OCI-LY7 (cell line): ENCODE measurements at regions not wholly inside any gene's neighbourhood (a gene's known extent, or its start where the extent isn't known, plus 50 kb on each side); places are given as distances from the start of the nearest gene placed in this dataset.

Experiments
- BruUV-seq: library from RNA; stranded (reverse); fragments of 400-500 nt; replicated peaks from 2 replicates; lab custom pipeline; 2021; lab: Mats Ljungman, UMichigan
- CTCF ChIA-PET: fragments of 300-600 bp; sonication (Branson Sonifier 250); formaldehyde crosslinking; loops from one replicate; lab custom pipeline; 2022; ENCODE audit warnings: antibody characterized with exemption; ENCODE audit not compliant: unreplicated experiment; lab: Charles Lee
- POLR2A ChIA-PET: fragments of 300-600 bp; sonication (Branson Sonifier 250); formaldehyde crosslinking; loops from one replicate; lab custom pipeline; 2022; ENCODE audit warnings: antibody characterized with exemption; lab: Charles Lee
- DNase-seq: peaks from one replicate; pipeline ENCODE4 v3.0.0-alpha.2; 2015; ENCODE audit warnings: low spot score
- H2AFZ ChIP-seq: fragments of 200-600 bp; sonication (generic), shearing (Covaris generic); 2 replicates; pipeline ENCODE4 v1.6.1; 2014; ENCODE audit warnings: mild to moderate bottlenecking, antibody characterized with exemption, low read length, moderate library complexity
- H3K27ac ChIP-seq: fragments of 200-600 bp; sonication (generic); 2 replicates; pipeline ENCODE4 v1.5.1; 2014; ENCODE audit warnings: mixed run types, low read depth, mild to moderate bottlenecking, moderate library complexity, low read length, inconsistent platforms; ENCODE audit not compliant: poor library complexity, severe bottlenecking
- H3K36me3 ChIP-seq: fragments of 200-600 bp; sonication (generic); 2 replicates; pipeline ENCODE4 v1.6.1; 2014; ENCODE audit warnings: mild to moderate bottlenecking, antibody characterized with exemption, low read length, moderate library complexity, mixed read lengths; ENCODE audit not compliant: insufficient read depth
- H3K4me1 ChIP-seq: fragments of 200-600 bp; sonication (generic); 2 replicates; pipeline ENCODE4 v1.5.1; 2014; ENCODE audit warnings: mild to moderate bottlenecking, low read length; ENCODE audit not compliant: insufficient read depth, poor library complexity, severe bottlenecking
- H3K4me2 ChIP-seq: fragments of 200-600 bp; sonication (generic); 2 replicates; pipeline ENCODE4 v1.6.1; 2014; ENCODE audit warnings: mild to moderate bottlenecking, low read length
- H3K4me3 ChIP-seq: fragments of 200-600 bp; sonication (generic); 2 replicates; pipeline ENCODE4 v1.5.1; 2014; ENCODE audit warnings: mild to moderate bottlenecking, low read depth, low read length; ENCODE audit not compliant: poor library complexity, severe bottlenecking
- H3K79me2 ChIP-seq: fragments of 200-600 bp; sonication (generic); 2 replicates; pipeline ENCODE4 v1.6.1; 2016; ENCODE audit warnings: low read depth, mild to moderate bottlenecking, low read length, moderate library complexity, mixed read lengths; ENCODE audit not compliant: insufficient read depth
- H3K9me2 ChIP-seq: fragments of 200-600 bp; sonication (generic); 2 replicates; pipeline ENCODE4 v1.6.1; 2016; ENCODE audit warnings: mild to moderate bottlenecking, low read length, mixed read lengths; ENCODE audit not compliant: insufficient read depth
- H3K9me3 ChIP-seq: fragments of 200-600 bp; sonication (generic); 2 replicates; pipeline ENCODE4 v1.6.1; 2014; ENCODE audit warnings: mild to moderate bottlenecking, mixed run types, low read length, mixed read lengths
- H4K20me1 ChIP-seq: fragments of 200-600 bp; sonication (generic); 2 replicates; pipeline ENCODE4 v1.6.1; 2014; ENCODE audit warnings: mild to moderate bottlenecking, antibody characterized with exemption, low read length, moderate library complexity, mixed read lengths; ENCODE audit not compliant: insufficient read depth
- EZH2phosphoT487 ChIP-seq: fragments of 200-600 bp; sonication (generic); IDR thresholded peaks from 2 replicates; pipeline ENCODE4 v1.6.1; 2018; ENCODE audit warnings: low read depth, borderline replicate concordance, mild to moderate bottlenecking, mixed run types, antibody characterized with exemption, low read length, moderate library complexity, mixed read lengths
- intact Hi-C: fragments of 100-400 bp; cut with micrococcal nuclease; formaldehyde crosslinking; loops from one replicate; pipeline ENCODE4 v1.10.0; 2022; ENCODE audit not compliant: unreplicated experiment
- TF ChIP-seq, protein P1 (sequence below): fragments of 200-600 bp; sonication (generic); conservative IDR thresholded peaks from 2 replicates; pipeline ENCODE4 v1.5.1; 2014; ENCODE audit warnings: mild to moderate bottlenecking, antibody characterized with exemption, low read length, moderate library complexity, mixed read lengths

GRCh38 chr13:31955741-31956140, 75.8 kb upstream of the FRY start:
- DNase-seq, result no peak
- Histone ChIP-seq H3K27ac (no peak overlapping the region), H3K4me3 (no peak overlapping the region), H3K9me3 (no peaks in the 10 kb centered on the region), H3K36me3 (no peaks in the 10 kb centered on the region), H2AFZ (no peak overlapping the region), H3K9me2 (no peaks in the 10 kb centered on the region), H3K4me1 (no peaks in the 10 kb centered on the region), H3K79me2 (no peaks in the 10 kb centered on the region), H4K20me1 (no peaks in the 10 kb centered on the region), H3K4me2 (no peak overlapping the region)
- ChIA-PET POLR2A (interaction anchor here (0.6 kb wide), 1 partner anchor 331 kb away, joined by 3 read pairs; no protein-coding TSS in a partner anchor), CTCF (no interaction called here)
- no peak for TF ChIP-seq EZH2phosphoT487
- TF ChIP-seq, protein P1, sequence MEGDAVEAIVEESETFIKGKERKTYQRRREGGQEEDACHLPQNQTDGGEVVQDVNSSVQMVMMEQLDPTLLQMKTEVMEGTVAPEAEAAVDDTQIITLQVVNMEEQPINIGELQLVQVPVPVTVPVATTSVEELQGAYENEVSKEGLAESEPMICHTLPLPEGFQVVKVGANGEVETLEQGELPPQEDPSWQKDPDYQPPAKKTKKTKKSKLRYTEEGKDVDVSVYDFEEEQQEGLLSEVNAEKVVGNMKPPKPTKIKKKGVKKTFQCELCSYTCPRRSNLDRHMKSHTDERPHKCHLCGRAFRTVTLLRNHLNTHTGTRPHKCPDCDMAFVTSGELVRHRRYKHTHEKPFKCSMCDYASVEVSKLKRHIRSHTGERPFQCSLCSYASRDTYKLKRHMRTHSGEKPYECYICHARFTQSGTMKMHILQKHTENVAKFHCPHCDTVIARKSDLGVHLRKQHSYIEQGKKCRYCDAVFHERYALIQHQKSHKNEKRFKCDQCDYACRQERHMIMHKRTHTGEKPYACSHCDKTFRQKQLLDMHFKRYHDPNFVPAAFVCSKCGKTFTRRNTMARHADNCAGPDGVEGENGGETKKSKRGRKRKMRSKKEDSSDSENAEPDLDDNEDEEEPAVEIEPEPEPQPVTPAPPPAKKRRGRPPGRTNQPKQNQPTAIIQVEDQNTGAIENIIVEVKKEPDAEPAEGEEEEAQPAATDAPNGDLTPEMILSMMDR, result no peak
- intact Hi-C loops, result no loop called here
- no TSS peak for BruUV-seq

DNA sequence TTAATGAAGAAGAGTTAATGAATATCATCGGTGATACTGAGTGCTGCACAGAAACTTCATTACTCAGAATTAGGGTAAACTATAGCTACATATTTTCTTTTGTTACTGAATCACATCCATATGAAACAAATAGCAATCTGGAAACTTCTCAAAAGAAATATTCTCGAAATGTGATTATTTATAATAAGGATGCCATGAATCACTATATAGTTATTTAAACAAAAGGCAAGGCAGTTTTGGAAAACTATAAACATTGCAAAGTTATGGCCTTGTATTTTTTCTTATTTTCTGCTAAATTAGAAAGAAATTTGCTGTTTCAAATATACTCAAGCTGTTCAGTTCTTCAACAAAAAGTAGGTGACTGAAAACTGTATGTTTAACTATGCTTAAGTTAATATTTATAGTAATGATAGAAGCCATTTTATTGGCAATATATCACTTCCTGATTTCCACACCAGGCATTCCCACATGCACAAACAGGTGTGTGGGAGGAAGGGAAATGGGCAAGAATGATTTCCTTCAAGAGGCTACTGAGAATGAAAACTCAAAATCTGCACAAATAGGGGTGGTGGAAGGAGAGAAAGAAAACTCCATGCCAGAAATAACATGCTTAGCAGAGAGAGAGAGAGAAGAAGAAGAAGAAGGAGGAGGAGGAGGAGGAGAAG, 74.5 kb upstream of the FRY start:
- no peak for TF ChIP-seq EZH2phosphoT487
- TF ChIP-seq, protein P1, result no peak
- ChIA-PET CTCF (no interaction called here), POLR2A (interaction anchor here (0.8 to 0.9 kb wide), 2 partner anchors 10 to 37 kb away, joined by 3 read pairs; no protein-coding TSS in a partner anchor)
- Histone ChIP-seq H3K4me2 (no peak overlapping the region), H3K27ac (no peak overlapping the region), H4K20me1 (no peaks in the 10 kb centered on the region), H3K9me2 (no peaks in the 10 kb centered on the region), H3K36me3 (no peaks in the 10 kb centered on the region), H3K79me2 (no peaks in the 10 kb centered on the region), H3K4me3 (no peak overlapping the region), H3K9me3 (no peaks in the 10 kb centered on the region), H3K4me1 (no peaks in the 10 kb centered on the region), H2AFZ (no peak overlapping the region)
- no peak for DNase-seq
- intact Hi-C loops, result no loop called here
- no TSS peak for BruUV-seq

GRCh38 chr13:31957772-31958171, 73.8 kb upstream of the FRY start:
- no peak for DNase-seq
- TF ChIP-seq EZH2phosphoT487, result no peak
- no peaks in the 10 kb centered on the region for H3K9me2 ChIP-seq
- POLR2A ChIA-PET, result interaction anchor here (0.6 kb wide), 1 partner anchor 9 kb away, joined by 4 read pairs; no protein-coding TSS in a partner anchor
- no peak overlapping the region for H3K4me2 ChIP-seq
- H3K4me1 ChIP-seq, result no peaks in the 10 kb centered on the region
- no peaks in the 10 kb centered on the region for H3K36me3 ChIP-seq
- intact Hi-C loops, result no loop called here
- no TSS peak for BruUV-seq
- H2AFZ ChIP-seq, result no peak overlapping the region
- no peaks in the 10 kb centered on the region for H4K20me1 ChIP-seq
- CTCF ChIA-PET, result no interaction called here
- H3K79me2 ChIP-seq, result no peaks in the 10 kb centered on the region
- H3K27ac ChIP-seq, result no peak overlapping the region
- H3K9me3 ChIP-seq, result no peaks in the 10 kb centered on the region
- H3K4me3 ChIP-seq, result no peak overlapping the region
